ENCODE measurements at regions not wholly inside any gene's neighbourhood (a gene's known extent, or its start where the extent isn't known, plus 50 kb on each side); places are given as distances from the start of the nearest gene placed in this dataset.

- TF ChIP-seq, protein P1, sequence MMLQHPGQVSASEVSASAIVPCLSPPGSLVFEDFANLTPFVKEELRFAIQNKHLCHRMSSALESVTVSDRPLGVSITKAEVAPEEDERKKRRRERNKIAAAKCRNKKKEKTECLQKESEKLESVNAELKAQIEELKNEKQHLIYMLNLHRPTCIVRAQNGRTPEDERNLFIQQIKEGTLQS (IDR thresholded peaks at IDR 0.05): no peak
- no peak for TF ChIP-seq HNF4A (conservative IDR thresholded peaks at IDR 0.05)
These were observed 157.5 kb upstream of the MGMT start (continued) for GRCh38 chr10:129309565-129309964.

- TF ChIP-seq CTCF (IDR thresholded peaks at IDR 0.05; ENCODE audit: low read depth, low read length, missing input control): no peak
- TF ChIP-seq JUND (IDR thresholded peaks at IDR 0.05): no peak
- no peak for TF ChIP-seq EGR1 (IDR thresholded peaks at IDR 0.05; ENCODE audit: low read depth in 2 of 2)
- TF ChIP-seq TAF1 (conservative IDR thresholded peaks at IDR 0.05): no peak
- TF ChIP-seq, protein P1 (IDR thresholded peaks at IDR 0.05): no peak
- TF ChIP-seq, protein P2, sequence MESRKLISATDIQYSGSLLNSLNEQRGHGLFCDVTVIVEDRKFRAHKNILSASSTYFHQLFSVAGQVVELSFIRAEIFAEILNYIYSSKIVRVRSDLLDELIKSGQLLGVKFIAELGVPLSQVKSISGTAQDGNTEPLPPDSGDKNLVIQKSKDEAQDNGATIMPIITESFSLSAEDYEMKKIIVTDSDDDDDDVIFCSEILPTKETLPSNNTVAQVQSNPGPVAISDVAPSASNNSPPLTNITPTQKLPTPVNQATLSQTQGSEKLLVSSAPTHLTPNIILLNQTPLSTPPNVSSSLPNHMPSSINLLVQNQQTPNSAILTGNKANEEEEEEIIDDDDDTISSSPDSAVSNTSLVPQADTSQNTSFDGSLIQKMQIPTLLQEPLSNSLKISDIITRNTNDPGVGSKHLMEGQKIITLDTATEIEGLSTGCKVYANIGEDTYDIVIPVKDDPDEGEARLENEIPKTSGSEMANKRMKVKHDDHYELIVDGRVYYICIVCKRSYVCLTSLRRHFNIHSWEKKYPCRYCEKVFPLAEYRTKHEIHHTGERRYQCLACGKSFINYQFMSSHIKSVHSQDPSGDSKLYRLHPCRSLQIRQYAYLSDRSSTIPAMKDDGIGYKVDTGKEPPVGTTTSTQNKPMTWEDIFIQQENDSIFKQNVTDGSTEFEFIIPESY (IDR thresholded peaks at IDR 0.05): no peak
- no peak for TF ChIP-seq SP1 (IDR thresholded peaks at IDR 0.05)
- TF ChIP-seq HNF4G (IDR thresholded peaks at IDR 0.05): no peak
- TF ChIP-seq FOXA1 (IDR thresholded peaks at IDR 0.05): no peak
- peaks cover 0 to 2% (median 0%) of the 10 kb centered on the region in 4 donors for H3K27me3 ChIP-seq (ENCODE audit: control insufficient read depth in 4 of 4, insufficient read depth in 4 of 4, low read length in 3 of 4)
- peaks cover 0 to 6% (median 1%) of the 10 kb centered on the region in 4 donors for H3K9me3 ChIP-seq (ENCODE audit: control insufficient read depth in 4 of 4, low read length in 3 of 4)
- H3K4me1 ChIP-seq (ENCODE audit: control insufficient read depth in 4 of 4, insufficient read depth in 4 of 4, low read length in 3 of 4): no peaks in the 10 kb centered on the region
- H3K36me3 ChIP-seq (ENCODE audit: control insufficient read depth in 4 of 4, insufficient read depth in 3 of 4, low read depth in 1 of 4, low read length in 3 of 4): no peaks in the 10 kb centered on the region
- DNase-seq (ENCODE audit: low spot score): no peak
- no peak overlapping the region for H3K4me3 ChIP-seq (ENCODE audit: low read depth in 1 of 3, low read length in 3 of 3)
- 69% methylated on average over 4 of the region's 4 CpGs for WGBS
- no peak overlapping the region for H3K9ac ChIP-seq (ENCODE audit: low read depth in 1 of 2, low read length in 2 of 2)
- H3K27ac ChIP-seq (ENCODE audit: low read depth in 1 of 2, low read length in 2 of 2): no peak overlapping the region
These were observed 156.2 kb upstream of the MGMT start for GRCh38 chr10:129310881-129311280.

DNA sequence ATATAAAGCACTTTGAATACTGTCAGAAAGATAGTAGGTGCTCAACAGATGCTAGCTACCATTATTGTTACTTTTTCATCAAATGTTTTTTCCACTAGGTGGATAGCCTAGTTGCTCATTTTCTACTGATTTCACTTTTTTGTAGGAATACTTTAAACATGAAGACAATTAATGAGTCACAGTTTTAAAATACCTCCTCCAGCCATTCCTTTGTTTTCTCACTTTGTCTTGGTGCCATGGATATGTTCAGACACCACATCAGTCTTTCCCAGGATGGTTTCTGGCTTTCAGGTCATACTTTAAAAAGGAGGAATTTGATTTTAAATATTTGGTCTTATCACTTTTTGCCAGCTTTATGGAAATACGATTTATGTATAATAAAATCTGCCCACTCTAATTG, 147.1 kb upstream of the MGMT start:
- Histone ChIP-seq H3K9me3 (ENCODE audit: control insufficient read depth in 4 of 4, low read length in 3 of 4) (peaks cover 1 to 9% (median 5%) of the 10 kb centered on the region in 4 donors), H3K4me1 (ENCODE audit: control insufficient read depth in 4 of 4, insufficient read depth in 4 of 4, low read length in 3 of 4) (no peaks in the 10 kb centered on the region), H3K9ac (ENCODE audit: low read depth in 1 of 2, low read length in 2 of 2) (no peak overlapping the region), H3K27ac (ENCODE audit: low read depth in 1 of 2, low read length in 2 of 2) (no peak overlapping the region), H3K4me3 (ENCODE audit: low read depth in 1 of 3, low read length in 3 of 3) (no peak overlapping the region), H3K36me3 (ENCODE audit: control insufficient read depth in 4 of 4, insufficient read depth in 3 of 4, low read depth in 1 of 4, low read length in 3 of 4) (no peaks in the 10 kb centered on the region), H3K27me3 (ENCODE audit: control insufficient read depth in 4 of 4, insufficient read depth in 4 of 4, low read length in 3 of 4) (no peaks in the 10 kb centered on the region)
- TF ChIP-seq MAX (IDR thresholded peaks at IDR 0.05) (no peak), HNF4G (IDR thresholded peaks at IDR 0.05) (no peak), TAF1 (conservative IDR thresholded peaks at IDR 0.05) (no peak), JUND (IDR thresholded peaks at IDR 0.05) (no peak), SP1 (IDR thresholded peaks at IDR 0.05) (no peak), FOXA2 (IDR thresholded peaks at IDR 0.05) (no peak), RAD21 (IDR thresholded peaks at IDR 0.05) (no peak), FOXA1 (IDR thresholded peaks at IDR 0.05) (no peak), CTCF (IDR thresholded peaks at IDR 0.05; ENCODE audit: low read depth, low read length, missing input control) (no peak), YY1 (IDR thresholded peaks at IDR 0.05) (no peak)
- TF ChIP-seq, protein P3, sequence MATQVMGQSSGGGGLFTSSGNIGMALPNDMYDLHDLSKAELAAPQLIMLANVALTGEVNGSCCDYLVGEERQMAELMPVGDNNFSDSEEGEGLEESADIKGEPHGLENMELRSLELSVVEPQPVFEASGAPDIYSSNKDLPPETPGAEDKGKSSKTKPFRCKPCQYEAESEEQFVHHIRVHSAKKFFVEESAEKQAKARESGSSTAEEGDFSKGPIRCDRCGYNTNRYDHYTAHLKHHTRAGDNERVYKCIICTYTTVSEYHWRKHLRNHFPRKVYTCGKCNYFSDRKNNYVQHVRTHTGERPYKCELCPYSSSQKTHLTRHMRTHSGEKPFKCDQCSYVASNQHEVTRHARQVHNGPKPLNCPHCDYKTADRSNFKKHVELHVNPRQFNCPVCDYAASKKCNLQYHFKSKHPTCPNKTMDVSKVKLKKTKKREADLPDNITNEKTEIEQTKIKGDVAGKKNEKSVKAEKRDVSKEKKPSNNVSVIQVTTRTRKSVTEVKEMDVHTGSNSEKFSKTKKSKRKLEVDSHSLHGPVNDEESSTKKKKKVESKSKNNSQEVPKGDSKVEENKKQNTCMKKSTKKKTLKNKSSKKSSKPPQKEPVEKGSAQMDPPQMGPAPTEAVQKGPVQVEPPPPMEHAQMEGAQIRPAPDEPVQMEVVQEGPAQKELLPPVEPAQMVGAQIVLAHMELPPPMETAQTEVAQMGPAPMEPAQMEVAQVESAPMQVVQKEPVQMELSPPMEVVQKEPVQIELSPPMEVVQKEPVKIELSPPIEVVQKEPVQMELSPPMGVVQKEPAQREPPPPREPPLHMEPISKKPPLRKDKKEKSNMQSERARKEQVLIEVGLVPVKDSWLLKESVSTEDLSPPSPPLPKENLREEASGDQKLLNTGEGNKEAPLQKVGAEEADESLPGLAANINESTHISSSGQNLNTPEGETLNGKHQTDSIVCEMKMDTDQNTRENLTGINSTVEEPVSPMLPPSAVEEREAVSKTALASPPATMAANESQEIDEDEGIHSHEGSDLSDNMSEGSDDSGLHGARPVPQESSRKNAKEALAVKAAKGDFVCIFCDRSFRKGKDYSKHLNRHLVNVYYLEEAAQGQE (IDR thresholded peaks at IDR 0.05): no peak
- 86% methylated on average over 1 of the region's 1 CpG for WGBS
- DNase-seq (ENCODE audit: low spot score): no peak

Data from liver (tissue), 8 donors.